Colonic mucosa (tissue), 4 donors: ENCODE measurements at regions not wholly inside any gene's neighbourhood (a gene's known extent, or its start where the extent isn't known, plus 50 kb on each side); places are given as distances from the start of the nearest gene placed in this dataset.
A peak's percentile ranks its signal among the peaks of the same experiment; 100 is the strongest.

ENCODE experiments used
- DNase-seq: peaks from one replicate; pipeline ENCODE4 v3.0.0-alpha.2; 2020
- H3K27ac ChIP-seq: fragments of 200-600 bp; one replicate; pipeline ENCODE4 v1.8.0; 2021
- H3K27me3 ChIP-seq: fragments of 200-600 bp; one replicate; pipeline ENCODE4 v1.8.0; 2021
- H3K36me3 ChIP-seq: fragments of 200-600 bp; one replicate; pipeline ENCODE4 v1.8.0; 2021
- H3K4me1 ChIP-seq: fragments of 200-600 bp; one replicate; pipeline ENCODE4 v1.8.0; 2021; ENCODE audit warnings: mild to moderate bottlenecking
- H3K4me3 ChIP-seq: fragments of 200-600 bp; one replicate; pipeline ENCODE4 v1.8.0; 2021
- H3K9ac ChIP-seq, 2 donors: one replicate each; pipeline ENCODE4 v1.7.0; 2013; ENCODE audit warnings: control low read depth in 2 of 2, low read depth in 2 of 2, low read length in 2 of 2
- H3K9me3 ChIP-seq: fragments of 200-600 bp; one replicate; pipeline ENCODE4 v1.8.0; 2021
- CTCF ChIP-seq: fragments of 200-600 bp; IDR thresholded peaks from one replicate; pipeline ENCODE4 v1.8.0; 2022; ENCODE audit warnings: antibody characterized with exemption, mild to moderate bottlenecking
- intact Hi-C: fragments of 100-400 bp; cut with DNase I; formaldehyde crosslinking; loops from one replicate; pipeline ENCODE4 v1.14.1; 2022
- donor health status: healthy.
- donor health status: DM: no; HTN: no; CAD: no.
- donor health status: DM: no; HTN: no; CAD: no.

DNA sequence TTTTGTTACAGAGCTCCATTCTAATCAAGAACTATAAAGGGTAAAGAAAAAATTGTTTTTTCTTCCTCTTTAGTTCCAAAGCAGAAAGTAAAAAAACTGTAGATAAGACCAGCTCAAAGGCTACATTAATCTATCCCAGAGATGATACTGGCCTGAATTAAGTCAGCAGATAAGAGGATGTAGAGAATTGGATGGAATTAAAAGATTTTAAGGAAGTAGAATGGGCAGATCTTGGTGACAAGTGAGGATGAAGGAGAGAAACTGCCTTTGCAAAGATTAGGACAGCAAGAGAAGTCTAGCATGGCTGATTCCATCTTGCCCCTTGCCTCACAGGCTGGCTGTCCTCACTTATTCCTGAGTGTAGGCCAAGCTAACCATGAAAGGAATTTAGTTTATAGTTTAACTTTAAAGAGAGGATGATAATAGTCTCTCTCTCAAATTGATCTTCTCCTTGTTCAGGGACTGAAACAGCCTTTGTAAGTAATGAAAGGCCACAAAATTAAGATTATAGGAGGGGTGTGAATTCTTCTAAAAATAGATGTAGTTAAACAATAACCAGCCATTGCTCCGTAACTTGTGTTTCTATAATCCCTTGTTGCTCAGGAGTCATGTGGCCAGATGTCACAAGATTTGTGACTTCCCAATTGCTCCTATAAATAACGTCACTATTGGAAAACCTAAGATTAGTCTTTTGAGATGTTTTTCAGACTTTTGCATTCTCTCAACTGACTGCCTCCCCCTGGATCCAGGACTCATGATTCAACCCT is 265.0 kb upstream of the USP24 start:
- DNase-seq, result peak; percentile 34
- Histone ChIP-seq H3K9me3 (no peaks in the 10 kb centered on the region), H3K9ac (no peak overlapping the region), H3K27ac (peak overlapping the region; percentile 41), H3K4me1 (peaks cover 3% of the 10 kb centered on the region), H3K4me3 (no peak overlapping the region), H3K27me3 (no peaks in the 10 kb centered on the region), H3K36me3 (no peaks in the 10 kb centered on the region)
- no peak for TF ChIP-seq CTCF
- intact Hi-C loops, result no loop called here

DNA sequence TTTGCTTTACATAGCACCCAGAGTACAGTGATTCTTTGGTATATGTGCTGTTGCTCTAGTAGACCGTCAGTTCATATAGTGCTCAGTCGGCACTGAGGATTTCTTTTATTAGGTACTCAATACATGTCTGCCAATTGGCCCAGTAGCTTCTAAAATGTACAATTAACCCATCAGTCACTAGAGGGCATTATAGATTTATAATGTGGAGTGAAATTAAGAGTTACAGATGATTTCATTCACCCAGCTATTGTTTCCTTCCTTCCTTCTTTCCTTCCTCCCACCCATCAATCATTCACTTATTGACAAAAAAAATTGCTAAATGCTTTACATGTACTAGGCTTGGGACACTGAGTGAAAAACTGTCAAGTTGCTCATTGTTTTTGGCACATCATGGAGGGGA is 263.6 kb upstream of the USP24 start:
- H3K27ac ChIP-seq, result no peak overlapping the region
- H3K9ac ChIP-seq, result no peak overlapping the region
- TF ChIP-seq CTCF, result no peak
- intact Hi-C loops, result loop anchor here (2.0 to 10.0 kb wide), 2 partner anchors 414 to 1106 kb away; no protein-coding TSS in a partner anchor
- H3K4me3 ChIP-seq, result no peak overlapping the region
- H3K27me3 ChIP-seq, result no peaks in the 10 kb centered on the region
- H3K9me3 ChIP-seq, result no peaks in the 10 kb centered on the region
- H3K4me1 ChIP-seq, result peaks cover 3% of the 10 kb centered on the region
- H3K36me3 ChIP-seq, result no peaks in the 10 kb centered on the region
- DNase-seq, result no peak

DNA sequence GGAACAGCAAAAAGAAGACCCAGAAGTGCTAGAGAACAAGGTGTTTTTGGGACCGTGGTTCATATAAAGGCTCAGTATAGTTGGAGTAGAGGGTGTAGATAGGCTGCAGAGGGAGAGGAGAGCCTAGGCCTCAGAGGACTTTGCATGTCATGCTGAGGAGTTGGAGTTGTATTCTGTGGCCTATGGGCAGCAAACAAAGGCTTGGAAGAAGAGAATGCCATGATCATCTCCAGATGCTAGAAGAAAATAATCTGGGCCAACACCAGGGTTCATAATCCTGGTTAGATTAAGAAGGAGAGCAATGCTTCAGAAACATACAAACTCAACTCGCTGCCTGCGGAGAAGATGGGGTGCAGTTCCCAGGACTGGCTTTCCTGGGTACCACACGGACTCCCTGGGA is 262.8 kb upstream of the USP24 start:
- Histone ChIP-seq H3K27ac (no peak overlapping the region), H3K9ac (no peak overlapping the region), H3K4me3 (no peak overlapping the region), H3K27me3 (no peaks in the 10 kb centered on the region), H3K36me3 (no peaks in the 10 kb centered on the region), H3K9me3 (no peaks in the 10 kb centered on the region), H3K4me1 (peaks cover 3% of the 10 kb centered on the region)
- no peak for DNase-seq
- intact Hi-C loops, result loop anchor here (2.0 to 10.0 kb wide), 2 partner anchors 415 to 1107 kb away; no protein-coding TSS in a partner anchor
- no peak for TF ChIP-seq CTCF

GRCh38 chr1:55476445-55477015 is 261.4 kb upstream of the USP24 start:
- no peaks in the 10 kb centered on the region for H3K9me3 ChIP-seq
- DNase-seq, result no peak
- intact Hi-C loops, result loop anchor here (10.0 kb wide), 1 partner anchor 1108 kb away; no protein-coding TSS in a partner anchor
- H3K4me1 ChIP-seq, result peaks cover 3% of the 10 kb centered on the region
- H3K27ac ChIP-seq, result no peak overlapping the region
- TF ChIP-seq CTCF, result no peak
- no peaks in the 10 kb centered on the region for H3K36me3 ChIP-seq
- H3K4me3 ChIP-seq, result no peak overlapping the region
- no peak overlapping the region for H3K9ac ChIP-seq
- no peaks in the 10 kb centered on the region for H3K27me3 ChIP-seq

DNA sequence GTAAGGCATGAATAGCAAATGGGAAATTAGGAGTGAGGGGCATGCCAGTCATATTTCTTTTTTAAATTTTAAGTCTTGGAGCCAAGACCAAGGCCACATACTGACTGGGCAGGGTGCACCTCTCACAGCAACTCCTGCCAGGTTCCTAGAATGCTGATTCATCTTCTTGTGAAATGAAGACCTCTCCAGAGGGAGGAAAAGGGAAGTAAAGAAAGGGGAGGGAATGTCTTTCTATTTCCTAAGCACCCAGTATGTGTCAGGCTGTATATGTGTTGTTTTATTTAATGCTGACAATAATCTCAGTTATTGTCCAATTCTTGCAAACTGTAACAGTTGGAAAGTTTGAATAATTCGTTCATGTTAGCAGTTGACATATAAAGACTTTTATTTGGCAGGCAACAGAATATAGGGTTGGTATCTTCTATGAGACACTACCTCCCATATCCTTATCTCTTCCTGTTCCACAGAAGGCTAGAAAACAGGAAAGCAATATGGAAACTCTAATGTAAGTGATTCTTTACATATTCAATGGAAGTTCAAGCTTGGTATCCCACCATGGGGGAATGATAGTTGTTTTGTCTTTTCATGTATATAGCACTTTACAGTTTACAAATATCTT is 259.1 kb upstream of the USP24 start:
- intact Hi-C loops, result loop anchor here (10.0 kb wide), 1 partner anchor 1111 kb away; no protein-coding TSS in a partner anchor
- H3K9me3 ChIP-seq, result no peaks in the 10 kb centered on the region
- H3K9ac ChIP-seq, result no peak overlapping the region
- no peaks in the 10 kb centered on the region for H3K36me3 ChIP-seq
- no peak for TF ChIP-seq CTCF
- no peaks in the 10 kb centered on the region for H3K27me3 ChIP-seq
- H3K27ac ChIP-seq, result no peak overlapping the region
- no peaks in the 10 kb centered on the region for H3K4me1 ChIP-seq
- no peak overlapping the region for H3K4me3 ChIP-seq
- DNase-seq, result no peak
